ENCODE measurements at regions not wholly inside any gene's neighbourhood (a gene's known extent, or its start where the extent isn't known, plus 50 kb on each side); places are given as distances from the start of the nearest gene placed in this dataset.

- no peak overlapping the region for H3K27ac ChIP-seq (ENCODE audit: low read depth, low read length)
- H3K4me2 ChIP-seq (ENCODE audit: insufficient read depth, low read length) = no peak overlapping the region
- H3K4me3 ChIP-seq (ENCODE audit: insufficient read depth, low read length) = no peak overlapping the region
- no peak for DNase-seq (ENCODE audit: insufficient read length, low spot score, missing footprints)
- no peaks in the 10 kb centered on the region for H3K9me3 ChIP-seq (ENCODE audit: low read depth, low read length)
- TF ChIP-seq, protein P1, sequence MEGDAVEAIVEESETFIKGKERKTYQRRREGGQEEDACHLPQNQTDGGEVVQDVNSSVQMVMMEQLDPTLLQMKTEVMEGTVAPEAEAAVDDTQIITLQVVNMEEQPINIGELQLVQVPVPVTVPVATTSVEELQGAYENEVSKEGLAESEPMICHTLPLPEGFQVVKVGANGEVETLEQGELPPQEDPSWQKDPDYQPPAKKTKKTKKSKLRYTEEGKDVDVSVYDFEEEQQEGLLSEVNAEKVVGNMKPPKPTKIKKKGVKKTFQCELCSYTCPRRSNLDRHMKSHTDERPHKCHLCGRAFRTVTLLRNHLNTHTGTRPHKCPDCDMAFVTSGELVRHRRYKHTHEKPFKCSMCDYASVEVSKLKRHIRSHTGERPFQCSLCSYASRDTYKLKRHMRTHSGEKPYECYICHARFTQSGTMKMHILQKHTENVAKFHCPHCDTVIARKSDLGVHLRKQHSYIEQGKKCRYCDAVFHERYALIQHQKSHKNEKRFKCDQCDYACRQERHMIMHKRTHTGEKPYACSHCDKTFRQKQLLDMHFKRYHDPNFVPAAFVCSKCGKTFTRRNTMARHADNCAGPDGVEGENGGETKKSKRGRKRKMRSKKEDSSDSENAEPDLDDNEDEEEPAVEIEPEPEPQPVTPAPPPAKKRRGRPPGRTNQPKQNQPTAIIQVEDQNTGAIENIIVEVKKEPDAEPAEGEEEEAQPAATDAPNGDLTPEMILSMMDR (IDR thresholded peaks at IDR 0.05; ENCODE audit: extremely low read depth, low read depth, low read length) = no peak
- no peaks in the 10 kb centered on the region for H3K27me3 ChIP-seq (ENCODE audit: insufficient read depth, low read length)
- no peak overlapping the region for H2AFZ ChIP-seq (ENCODE audit: low read length)
- no peaks in the 10 kb centered on the region for H3K79me2 ChIP-seq (ENCODE audit: insufficient read depth, low read length)
- H3K36me3 ChIP-seq (ENCODE audit: insufficient read depth, low read length) = no peaks in the 10 kb centered on the region
- H4K20me1 ChIP-seq (ENCODE audit: insufficient read depth, low read length) = no peaks in the 10 kb centered on the region
- H3K4me1 ChIP-seq (ENCODE audit: insufficient read depth, low read length) = no peaks in the 10 kb centered on the region
Observed at GRCh38 chr2:192467953-192468660, 273.4 kb upstream of the TMEFF2 start.

- H4K20me1 ChIP-seq (ENCODE audit: insufficient read depth, low read length) = no peaks in the 10 kb centered on the region
- no peaks in the 10 kb centered on the region for H3K4me1 ChIP-seq (ENCODE audit: insufficient read depth, low read length)
- no peak overlapping the region for H3K27ac ChIP-seq (ENCODE audit: low read depth, low read length)
- TF ChIP-seq, protein P1 (IDR thresholded peaks at IDR 0.05; ENCODE audit: extremely low read depth, low read depth, low read length) = no peak
- no peak overlapping the region for H3K4me3 ChIP-seq (ENCODE audit: insufficient read depth, low read length)
- DNase-seq (ENCODE audit: insufficient read length, low spot score, missing footprints) = no peak
- H3K9me3 ChIP-seq (ENCODE audit: low read depth, low read length) = no peaks in the 10 kb centered on the region
- H3K79me2 ChIP-seq (ENCODE audit: insufficient read depth, low read length) = no peaks in the 10 kb centered on the region
- no peak overlapping the region for H2AFZ ChIP-seq (ENCODE audit: low read length)
- no peak overlapping the region for H3K4me2 ChIP-seq (ENCODE audit: insufficient read depth, low read length)
- H3K36me3 ChIP-seq (ENCODE audit: insufficient read depth, low read length) = no peaks in the 10 kb centered on the region
- H3K27me3 ChIP-seq (ENCODE audit: insufficient read depth, low read length) = no peaks in the 10 kb centered on the region
Observed at GRCh38 chr2:192465141-192465540, 270.4 kb upstream of the TMEFF2 start.

DNA sequence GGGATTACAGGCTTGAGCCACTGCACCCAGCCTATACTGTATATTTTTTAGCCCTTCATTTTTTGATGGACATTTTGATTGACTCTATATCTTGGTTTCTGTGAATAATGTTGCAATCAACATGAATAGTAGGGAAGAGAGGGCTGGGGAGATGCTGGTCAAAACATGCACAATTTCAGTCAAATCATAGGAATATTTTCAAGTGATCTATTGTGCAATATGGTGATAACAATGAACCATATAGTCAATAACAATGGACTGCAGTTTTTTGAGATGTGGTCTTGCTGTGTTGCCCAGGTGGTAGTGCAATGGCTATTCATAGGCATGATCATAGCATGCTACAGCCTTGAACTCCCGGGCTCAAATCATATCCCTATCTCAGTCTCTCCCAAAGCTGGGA, 264.7 kb upstream of the TMEFF2 start:
- no peaks in the 10 kb centered on the region for H3K4me1 ChIP-seq (ENCODE audit: insufficient read depth, low read length)
- DNase-seq (ENCODE audit: insufficient read length, low spot score, missing footprints) = no peak
- H3K4me3 ChIP-seq (ENCODE audit: insufficient read depth, low read length) = no peak overlapping the region
- no peaks in the 10 kb centered on the region for H3K27me3 ChIP-seq (ENCODE audit: insufficient read depth, low read length)
- no peak overlapping the region for H2AFZ ChIP-seq (ENCODE audit: low read length)
- H3K27ac ChIP-seq (ENCODE audit: low read depth, low read length) = no peak overlapping the region
- H4K20me1 ChIP-seq (ENCODE audit: insufficient read depth, low read length) = no peaks in the 10 kb centered on the region
- TF ChIP-seq, protein P1 (IDR thresholded peaks at IDR 0.05; ENCODE audit: extremely low read depth, low read depth, low read length) = no peak
- no peaks in the 10 kb centered on the region for H3K9me3 ChIP-seq (ENCODE audit: low read depth, low read length)
- H3K4me2 ChIP-seq (ENCODE audit: insufficient read depth, low read length) = no peak overlapping the region
- no peaks in the 10 kb centered on the region for H3K36me3 ChIP-seq (ENCODE audit: insufficient read depth, low read length)
- H3K79me2 ChIP-seq (ENCODE audit: insufficient read depth, low read length) = no peaks in the 10 kb centered on the region

GRCh38 chr2:192448881-192449280, 254.1 kb upstream of the TMEFF2 start:
- H3K4me3 ChIP-seq (ENCODE audit: insufficient read depth, low read length) = no peak overlapping the region
- no peaks in the 10 kb centered on the region for H3K4me1 ChIP-seq (ENCODE audit: insufficient read depth, low read length)
- H3K27me3 ChIP-seq (ENCODE audit: insufficient read depth, low read length) = no peaks in the 10 kb centered on the region
- H3K4me2 ChIP-seq (ENCODE audit: insufficient read depth, low read length) = no peak overlapping the region
- H3K36me3 ChIP-seq (ENCODE audit: insufficient read depth, low read length) = no peaks in the 10 kb centered on the region
- H3K79me2 ChIP-seq (ENCODE audit: insufficient read depth, low read length) = no peaks in the 10 kb centered on the region
- no peak for DNase-seq (ENCODE audit: insufficient read length, low spot score, missing footprints)
- H4K20me1 ChIP-seq (ENCODE audit: insufficient read depth, low read length) = no peaks in the 10 kb centered on the region
- H2AFZ ChIP-seq (ENCODE audit: low read length) = no peak overlapping the region
- TF ChIP-seq, protein P1 (IDR thresholded peaks at IDR 0.05; ENCODE audit: extremely low read depth, low read depth, low read length) = no peak
- H3K27ac ChIP-seq (ENCODE audit: low read depth, low read length) = no peak overlapping the region
- H3K9me3 ChIP-seq (ENCODE audit: low read depth, low read length) = no peaks in the 10 kb centered on the region

Data from osteoblast (primary cell).